ENCODE measurements at regions not wholly inside any gene's neighbourhood (a gene's known extent, or its start where the extent isn't known, plus 50 kb on each side); places are given as distances from the start of the nearest gene placed in this dataset.

DNA sequence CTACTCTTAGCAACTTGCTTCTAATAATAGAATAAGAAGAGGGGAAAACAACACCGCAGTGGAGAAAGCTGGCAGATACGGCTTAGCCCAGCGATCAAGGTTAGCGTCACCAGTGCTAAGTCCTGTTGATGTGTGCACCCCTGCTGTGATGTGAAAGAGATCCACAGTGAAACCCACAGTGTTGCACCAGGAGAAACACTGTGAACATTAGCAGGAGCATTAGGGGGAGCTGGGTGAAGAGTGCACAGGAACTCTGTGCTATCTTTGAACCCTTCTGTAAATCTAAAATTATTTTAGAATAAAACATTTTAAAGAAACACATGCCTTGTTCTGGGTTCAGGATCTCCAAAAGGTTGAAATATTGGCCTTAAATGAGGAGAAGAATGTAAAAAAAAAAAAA, 154.1 kb upstream of the UNC5B start:
- Histone ChIP-seq H3K79me2 (ENCODE audit: insufficient read depth, low read length) (no peaks in the 10 kb centered on the region), H3K9me2 (ENCODE audit: low read depth, low read length) (no peaks in the 10 kb centered on the region), H4K20me1 (ENCODE audit: insufficient read depth, low read length) (no peaks in the 10 kb centered on the region), H3K9ac (ENCODE audit: low read length) (no peak overlapping the region), H3F3A (ENCODE audit: insufficient read depth, low read length) (no peaks in the 10 kb centered on the region), H3K4me3 (ENCODE audit: low read depth, low read length, poor library complexity, severe bottlenecking) (no peak overlapping the region), H3K27ac (ENCODE audit: low read depth, low read length, poor library complexity, severe bottlenecking) (no peak overlapping the region), H3K9me3 (ENCODE audit: low read length) (no peaks in the 10 kb centered on the region), H2AFZ (ENCODE audit: low read length) (no peak overlapping the region), H3K4me1 (ENCODE audit: insufficient read depth, low read length, severe bottlenecking) (no peaks in the 10 kb centered on the region), H3K4me2 (ENCODE audit: low read length) (no peak overlapping the region), H3K36me3 (ENCODE audit: insufficient read depth, low read length) (no peaks in the 10 kb centered on the region), H3K27me3 (ENCODE audit: insufficient read depth, low read length) (no peaks in the 10 kb centered on the region; the same call in 1 of the 2 replicates)
- TF ChIP-seq EZH2 (IDR thresholded peaks at IDR 0.05; ENCODE audit: borderline replicate concordance, low read length) (no peak), CTCF (IDR thresholded peaks at IDR 0.05; ENCODE audit: low read length) (no peak)

DNA sequence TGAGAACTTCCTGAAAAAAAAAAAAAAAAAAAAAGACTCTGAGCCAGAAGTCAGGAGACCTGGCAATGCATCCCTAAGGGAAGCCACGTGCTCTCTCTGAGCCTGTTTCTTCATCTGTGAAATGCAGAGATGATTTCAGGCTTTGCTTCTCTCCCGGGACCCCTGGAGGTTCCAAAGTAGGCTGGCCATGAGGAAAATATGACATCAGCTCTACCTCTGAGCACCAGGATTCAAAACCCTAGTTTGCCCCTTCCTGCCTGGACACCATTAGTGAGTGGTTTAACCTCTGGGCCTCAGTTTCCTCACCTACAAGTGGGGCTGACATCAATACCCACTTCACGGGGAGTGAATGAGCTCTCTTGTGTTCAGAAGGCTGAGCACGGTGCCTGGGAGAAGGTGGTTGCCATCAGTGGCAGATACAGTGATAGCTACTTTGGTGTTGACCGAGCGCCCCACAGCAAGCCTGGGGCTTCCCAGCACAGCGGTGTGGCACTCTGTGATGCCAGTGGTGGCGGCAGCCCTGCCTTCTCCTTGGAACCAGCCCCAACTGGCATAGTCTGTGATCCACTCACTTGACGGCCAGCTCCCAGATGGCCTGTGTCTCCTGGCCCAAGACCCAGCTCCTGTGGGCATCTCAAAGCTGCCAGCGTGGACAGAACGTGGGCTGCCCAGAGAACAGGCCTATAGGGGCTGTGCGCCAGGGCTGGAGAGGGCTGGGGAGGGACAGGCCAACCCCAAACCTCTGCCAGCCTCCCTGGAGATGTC, 153.1 kb upstream of the UNC5B start:
- Histone ChIP-seq H3K9me3 (ENCODE audit: low read length) (no peaks in the 10 kb centered on the region), H2AFZ (ENCODE audit: low read length) (no peak overlapping the region), H3K27ac (ENCODE audit: low read depth, low read length, poor library complexity, severe bottlenecking) (no peak overlapping the region), H3F3A (ENCODE audit: insufficient read depth, low read length) (no peaks in the 10 kb centered on the region), H4K20me1 (ENCODE audit: insufficient read depth, low read length) (no peaks in the 10 kb centered on the region), H3K27me3 (ENCODE audit: insufficient read depth, low read length) (no peaks in the 10 kb centered on the region; the same call in 1 of the 2 replicates), H3K36me3 (ENCODE audit: insufficient read depth, low read length) (no peaks in the 10 kb centered on the region), H3K9ac (ENCODE audit: low read length) (no peak overlapping the region), H3K4me3 (ENCODE audit: low read depth, low read length, poor library complexity, severe bottlenecking) (no peak overlapping the region), H3K4me1 (ENCODE audit: insufficient read depth, low read length, severe bottlenecking) (no peaks in the 10 kb centered on the region), H3K79me2 (ENCODE audit: insufficient read depth, low read length) (no peaks in the 10 kb centered on the region), H3K4me2 (ENCODE audit: low read length) (no peak overlapping the region), H3K9me2 (ENCODE audit: low read depth, low read length) (no peaks in the 10 kb centered on the region)
- TF ChIP-seq EZH2 (IDR thresholded peaks at IDR 0.05; ENCODE audit: borderline replicate concordance, low read length) = no peak
- TF ChIP-seq CTCF (IDR thresholded peaks at IDR 0.05; ENCODE audit: low read length) = no peak

DNA sequence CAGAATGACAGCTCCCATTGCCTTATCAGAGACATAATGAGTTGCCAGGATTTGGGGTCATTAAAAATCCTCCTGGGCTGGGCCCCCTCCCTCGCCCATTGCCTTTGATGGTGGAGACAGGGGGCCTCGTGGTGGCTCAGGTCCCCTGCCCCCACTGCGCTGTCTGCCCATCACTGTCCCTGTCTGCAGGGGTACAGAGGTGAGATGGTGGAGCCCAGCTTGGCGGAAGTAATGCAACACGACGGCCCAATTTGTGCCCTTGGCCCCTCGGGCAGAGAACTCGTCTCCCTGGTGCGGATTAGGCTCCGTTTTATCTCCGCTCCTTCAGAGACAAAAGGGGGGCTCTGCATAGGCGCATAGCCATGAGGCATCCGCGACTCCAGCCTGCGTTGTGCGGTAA, 152.4 kb upstream of the UNC5B start:
- H3K79me2 ChIP-seq (ENCODE audit: insufficient read depth, low read length) = no peaks in the 10 kb centered on the region
- H2AFZ ChIP-seq (ENCODE audit: low read length) = no peak overlapping the region
- TF ChIP-seq EZH2 (IDR thresholded peaks at IDR 0.05; ENCODE audit: borderline replicate concordance, low read length) (no peak), CTCF (IDR thresholded peaks at IDR 0.05; ENCODE audit: low read length) (no peak)
- no peaks in the 10 kb centered on the region; the same call in 1 of the 2 replicates for H3K27me3 ChIP-seq (ENCODE audit: insufficient read depth, low read length)
- H3F3A ChIP-seq (ENCODE audit: insufficient read depth, low read length) = no peaks in the 10 kb centered on the region
- no peak overlapping the region for H3K4me2 ChIP-seq (ENCODE audit: low read length)
- no peak overlapping the region for H3K27ac ChIP-seq (ENCODE audit: low read depth, low read length, poor library complexity, severe bottlenecking)
- no peaks in the 10 kb centered on the region for H3K36me3 ChIP-seq (ENCODE audit: insufficient read depth, low read length)
- H3K9ac ChIP-seq (ENCODE audit: low read length) = no peak overlapping the region
- no peaks in the 10 kb centered on the region for H3K9me3 ChIP-seq (ENCODE audit: low read length)
- H3K9me2 ChIP-seq (ENCODE audit: low read depth, low read length) = no peaks in the 10 kb centered on the region
- no peak overlapping the region for H3K4me3 ChIP-seq (ENCODE audit: low read depth, low read length, poor library complexity, severe bottlenecking)
- no peaks in the 10 kb centered on the region for H4K20me1 ChIP-seq (ENCODE audit: insufficient read depth, low read length)
- H3K4me1 ChIP-seq (ENCODE audit: insufficient read depth, low read length, severe bottlenecking) = no peaks in the 10 kb centered on the region
